Gastrocnemius medialis (tissue), 4 donors: ENCODE measurements at regions not wholly inside any gene's neighbourhood (a gene's known extent, or its start where the extent isn't known, plus 50 kb on each side); places are given as distances from the start of the nearest gene placed in this dataset.

Experiments
- ATAC-seq, 2 donors: fragments of 150-250 bp; one replicate each; pipeline ENCODE4 v1.9.1; 2016
- DNase-seq, 2 donors: peaks; one replicate each; pipeline ENCODE4 v3.0.0-alpha.2; 2019
- H3K27ac ChIP-seq, 4 donors: fragments of 200-600 bp; sonication (generic); 1 replicate in 1 of 4; 2 replicates in 3 of 4; pipeline ENCODE4 v1.5.1; 2016 to 2018; ENCODE audit warnings: mild to moderate bottlenecking in 2 of 4, moderate library complexity in 1 of 4
- H3K27me3 ChIP-seq, 3 donors: fragments of 200-600 bp; sonication (generic) in 2 of 3; 1 replicate in 1 of 3; 2 replicates in 2 of 3; pipeline versions ENCODE4 v1.5.1 to v1.6.0; 2016 to 2019; ENCODE audit warnings: mild to moderate bottlenecking in 1 of 3, moderate library complexity in 1 of 3
- H3K36me3 ChIP-seq, 2 donors: fragments of 200-600 bp; sonication (generic) in 1 of 2; one replicate each; pipeline ENCODE4 v1.5.1; 2017 to 2018
- H3K4me1 ChIP-seq, 2 donors: fragments of 200-600 bp; sonication (generic) in 1 of 2; one replicate each; pipeline ENCODE4 v1.5.1; 2016 to 2017; ENCODE audit warnings: mild to moderate bottlenecking in 2 of 2
- H3K4me3 ChIP-seq, 4 donors: fragments of 200-600 bp; sonication (generic) in 3 of 4; 1 replicate in 1 of 4; 2 replicates in 3 of 4; pipeline ENCODE4 v1.5.1; 2016 to 2019; ENCODE audit warnings: mild to moderate bottlenecking in 2 of 4
- H3K9me3 ChIP-seq, 3 donors: fragments of 200-600 bp; sonication (generic) in 2 of 3; 1 replicate in 1 of 3; 2 replicates in 2 of 3; pipeline ENCODE4 v1.5.1; 2016 to 2019
- POLR2A ChIP-seq, 2 donors: fragments of 450-650 bp; IDR thresholded peaks; one replicate each; pipeline ENCODE4 v1.6.1; 2017; ENCODE audit warnings: antibody characterized with exemption in 2 of 2, mild to moderate bottlenecking in 2 of 2, moderate library complexity in 2 of 2
- in situ Hi-C, 4 donors: fragments of 200-750 bp; cut with MboI; loops; one replicate each; pipeline versions ENCODE4 v1.15.0 to v1.8.0; 2017; ENCODE audit warnings: low sequenced_read_pairs in 4 of 4
- intact Hi-C: fragments of 100-400 bp; cut with DNase I; formaldehyde crosslinking; loops from one replicate; pipeline ENCODE4 v1.15.1; 2023; ENCODE audit warnings: low total_unique reads
- TF ChIP-seq, protein P1 (sequence below), 5 experiments: fragments of 450-650 bp in 3 of 5; fragments of 200-600 bp in 2 of 5; sonication (generic) in 2 of 5; IDR thresholded peaks in 4 of 5; conservative IDR thresholded peaks in 1 of 5; 1 replicate in 4 of 5; 2 replicates in 1 of 5; pipeline ENCODE4 v1.5.1; 2016 to 2019; ENCODE audit warnings: antibody characterized with exemption in 5 of 5, mild to moderate bottlenecking in 3 of 5, moderate library complexity in 3 of 5

DNA sequence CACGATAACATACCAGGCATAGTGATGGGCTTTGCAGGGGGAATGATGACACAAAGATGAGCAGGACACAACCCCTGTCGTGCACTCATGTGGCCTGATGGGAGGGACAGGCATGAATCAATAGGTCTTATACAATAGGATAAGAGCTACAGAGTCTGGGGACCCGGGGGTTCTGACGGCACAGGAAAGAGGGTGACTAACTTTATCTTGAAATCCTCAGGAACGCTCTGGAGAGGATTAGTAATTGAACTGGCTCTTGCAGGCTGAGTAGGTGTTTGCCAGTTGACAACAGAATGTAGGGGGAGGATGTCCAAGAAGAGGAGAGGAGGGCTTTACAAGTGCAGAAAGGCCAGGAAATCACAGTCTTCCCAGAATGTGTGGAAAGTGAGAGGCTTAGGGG is 219.9 kb upstream of the ECI2 start:
- in situ Hi-C loops, result no loop called here
- DNase-seq (no peak), ATAC-seq (no peak)
- Histone ChIP-seq H3K27ac (no peak overlapping the region), H3K9me3 (no peaks in the 10 kb centered on the region), H3K4me1 (peaks cover 29% of the 10 kb centered on the region in 2 donors), H3K36me3 (no peaks in the 10 kb centered on the region), H3K27me3 (no peaks in the 10 kb centered on the region), H3K4me3 (no peak overlapping the region)
- TF ChIP-seq, protein P1, sequence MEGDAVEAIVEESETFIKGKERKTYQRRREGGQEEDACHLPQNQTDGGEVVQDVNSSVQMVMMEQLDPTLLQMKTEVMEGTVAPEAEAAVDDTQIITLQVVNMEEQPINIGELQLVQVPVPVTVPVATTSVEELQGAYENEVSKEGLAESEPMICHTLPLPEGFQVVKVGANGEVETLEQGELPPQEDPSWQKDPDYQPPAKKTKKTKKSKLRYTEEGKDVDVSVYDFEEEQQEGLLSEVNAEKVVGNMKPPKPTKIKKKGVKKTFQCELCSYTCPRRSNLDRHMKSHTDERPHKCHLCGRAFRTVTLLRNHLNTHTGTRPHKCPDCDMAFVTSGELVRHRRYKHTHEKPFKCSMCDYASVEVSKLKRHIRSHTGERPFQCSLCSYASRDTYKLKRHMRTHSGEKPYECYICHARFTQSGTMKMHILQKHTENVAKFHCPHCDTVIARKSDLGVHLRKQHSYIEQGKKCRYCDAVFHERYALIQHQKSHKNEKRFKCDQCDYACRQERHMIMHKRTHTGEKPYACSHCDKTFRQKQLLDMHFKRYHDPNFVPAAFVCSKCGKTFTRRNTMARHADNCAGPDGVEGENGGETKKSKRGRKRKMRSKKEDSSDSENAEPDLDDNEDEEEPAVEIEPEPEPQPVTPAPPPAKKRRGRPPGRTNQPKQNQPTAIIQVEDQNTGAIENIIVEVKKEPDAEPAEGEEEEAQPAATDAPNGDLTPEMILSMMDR (IDR thresholded peaks at IDR 0.05 in 4 of 5, conservative IDR thresholded peaks at IDR 0.05 in 1 of 5), result no peak
- TF ChIP-seq POLR2A (IDR thresholded peaks at IDR 0.05), result no peak
- intact Hi-C loops, result loop anchor here (10.0 kb wide), 1 partner anchor 420 kb away; the partner anchor contains the start of gene CDYL

DNA sequence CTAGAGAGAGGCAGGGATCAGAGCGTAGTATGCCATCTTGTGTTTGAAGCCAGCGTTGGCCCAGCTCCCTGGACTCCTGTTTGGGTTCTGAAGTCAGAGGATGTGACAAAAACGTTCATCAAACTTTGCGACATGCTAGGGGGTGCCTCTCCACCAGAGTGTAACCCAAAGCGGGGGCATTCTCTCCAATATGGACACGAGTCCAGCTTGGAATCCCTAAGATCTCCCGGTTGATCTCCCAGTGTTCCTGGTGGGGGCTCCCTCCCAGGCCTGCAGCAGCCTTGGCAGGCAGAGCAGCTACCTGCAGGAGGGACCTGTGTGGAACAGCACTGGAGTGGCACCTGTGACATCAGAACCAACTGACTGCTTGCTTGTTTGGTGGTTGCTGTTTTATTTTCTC is 218.8 kb upstream of the ECI2 start:
- TF ChIP-seq POLR2A (IDR thresholded peaks at IDR 0.05), result no peak
- TF ChIP-seq, protein P1 (IDR thresholded peaks at IDR 0.05 in 4 of 5, conservative IDR thresholded peaks at IDR 0.05 in 1 of 5), result no peak
- Histone ChIP-seq H3K36me3 (no peaks in the 10 kb centered on the region), H3K27me3 (no peaks in the 10 kb centered on the region), H3K4me3 (no peak overlapping the region), H3K4me1 (peaks cover 22 to 25% of the 10 kb centered on the region in 2 donors), H3K27ac (no peak overlapping the region), H3K9me3 (no peaks in the 10 kb centered on the region)
- ATAC-seq (no peak), DNase-seq (no peak)
- in situ Hi-C loops, result no loop called here
- intact Hi-C loops, result loop anchor here (1.0 to 10.0 kb wide), 2 partner anchors 310 to 421 kb away; partner anchors contain the start of gene CDYL

DNA sequence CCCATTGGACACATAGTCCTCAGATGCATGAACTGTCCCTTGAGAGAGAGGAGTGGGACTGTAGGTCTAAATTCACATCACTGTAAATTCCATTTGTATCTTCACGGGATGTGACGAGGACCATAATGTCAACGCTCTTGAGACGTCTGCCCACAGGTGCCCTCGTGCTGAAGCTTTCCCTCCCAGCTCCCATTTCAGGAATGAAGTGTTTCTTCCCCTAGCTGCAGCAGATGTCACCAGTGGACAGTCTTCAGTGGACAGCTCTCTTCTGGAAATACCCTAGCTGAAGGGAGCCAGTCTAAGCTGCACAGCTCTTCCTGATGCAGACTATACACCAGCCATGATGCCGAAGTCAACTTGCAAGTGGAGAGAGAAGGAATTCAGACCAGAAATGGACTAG is 217.4 kb upstream of the ECI2 start:
- Histone ChIP-seq H3K27me3 (no peaks in the 10 kb centered on the region), H3K4me1 (peaks cover 16 to 21% of the 10 kb centered on the region in 2 donors), H3K9me3 (no peaks in the 10 kb centered on the region), H3K4me3 (peak overlapping the region in 1 of 4 donors; percentile 42), H3K36me3 (no peaks in the 10 kb centered on the region), H3K27ac (peak overlapping the region; percentile 78 to 89 (median 82))
- in situ Hi-C loops, result no loop called here
- ATAC-seq (peak; percentile 14 to 20), DNase-seq (no peak)
- intact Hi-C loops, result loop anchor here (1.0 to 10.0 kb wide), 3 partner anchors 108 to 652 kb away; partner anchors contain the start of genes CDYL and RPP40
- no peak for TF ChIP-seq POLR2A (IDR thresholded peaks at IDR 0.05)
- TF ChIP-seq, protein P1 (IDR thresholded peaks at IDR 0.05 in 4 of 5, conservative IDR thresholded peaks at IDR 0.05 in 1 of 5), result no peak

- intact Hi-C loops, result loop anchor here (1.0 to 10.0 kb wide), 3 partner anchors 109 to 652 kb away; partner anchors contain the start of genes CDYL and RPP40
- H3K27me3 ChIP-seq, result no peaks in the 10 kb centered on the region
- H3K4me1 ChIP-seq, result peaks cover 16 to 21% of the 10 kb centered on the region in 2 donors
- in situ Hi-C loops, result no loop called here
- DNase-seq, result no peak
- peak overlapping the region; percentile 42 to 56 (median 45) for H3K4me3 ChIP-seq
- peak; percentile 28 to 42 for ATAC-seq
- TF ChIP-seq, protein P1 (IDR thresholded peaks at IDR 0.05 in 4 of 5, conservative IDR thresholded peaks at IDR 0.05 in 1 of 5), result no peak
- TF ChIP-seq POLR2A (IDR thresholded peaks at IDR 0.05), result no peak
- H3K36me3 ChIP-seq, result no peaks in the 10 kb centered on the region
- peak overlapping the region; percentile 78 to 89 (median 82) for H3K27ac ChIP-seq
- no peaks in the 10 kb centered on the region for H3K9me3 ChIP-seq
These were observed 216.9 kb upstream of the ECI2 start for GRCh38 chr6:4352322-4352669.
